NB4 (cell line): ENCODE measurements at regions not wholly inside any gene's neighbourhood (a gene's known extent, or its start where the extent isn't known, plus 50 kb on each side); places are given as distances from the start of the nearest gene placed in this dataset.

Experiments used
- DNase-seq: peaks from one replicate; pipeline ENCODE4 v3.0.0; 2010; ENCODE audit warnings: low read depth
- H3K4me3 ChIP-seq: one replicate; pipeline ENCODE4 v1.5.1; 2011; ENCODE audit warnings: mild to moderate bottlenecking, low read depth, low read length, moderate library complexity
- CTCF ChIP-seq: IDR thresholded peaks from one replicate; pipeline ENCODE4 v1.5.1; 2012; ENCODE audit warnings: low read depth, low read length
- MYC ChIP-seq: IDR thresholded peaks from 2 replicates; pipeline ENCODE4 v1.6.1; 2011; ENCODE audit warnings: low read depth, low read length
- POLR2A ChIP-seq: IDR thresholded peaks from 2 replicates; pipeline ENCODE4 v1.6.1; 2011; ENCODE audit warnings: mild to moderate bottlenecking; ENCODE audit not compliant: insufficient read length; ENCODE audit errors: extremely low read depth
- TF ChIP-seq, protein P1 (sequence below): IDR thresholded peaks from 2 replicates; pipeline ENCODE4 v1.6.1; 2011; ENCODE audit warnings: low read depth, low read length

GRCh38 chr11:130548491-130548833 lies 100.0 kb downstream of the ADAMTS15 start:
- no peak for TF ChIP-seq POLR2A
- TF ChIP-seq, protein P1, sequence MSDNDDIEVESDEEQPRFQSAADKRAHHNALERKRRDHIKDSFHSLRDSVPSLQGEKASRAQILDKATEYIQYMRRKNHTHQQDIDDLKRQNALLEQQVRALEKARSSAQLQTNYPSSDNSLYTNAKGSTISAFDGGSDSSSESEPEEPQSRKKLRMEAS = no peak
- TF ChIP-seq CTCF = no peak
- no peak for TF ChIP-seq MYC
- H3K4me3 ChIP-seq = no peak overlapping the region
- DNase-seq = no peak

DNA sequence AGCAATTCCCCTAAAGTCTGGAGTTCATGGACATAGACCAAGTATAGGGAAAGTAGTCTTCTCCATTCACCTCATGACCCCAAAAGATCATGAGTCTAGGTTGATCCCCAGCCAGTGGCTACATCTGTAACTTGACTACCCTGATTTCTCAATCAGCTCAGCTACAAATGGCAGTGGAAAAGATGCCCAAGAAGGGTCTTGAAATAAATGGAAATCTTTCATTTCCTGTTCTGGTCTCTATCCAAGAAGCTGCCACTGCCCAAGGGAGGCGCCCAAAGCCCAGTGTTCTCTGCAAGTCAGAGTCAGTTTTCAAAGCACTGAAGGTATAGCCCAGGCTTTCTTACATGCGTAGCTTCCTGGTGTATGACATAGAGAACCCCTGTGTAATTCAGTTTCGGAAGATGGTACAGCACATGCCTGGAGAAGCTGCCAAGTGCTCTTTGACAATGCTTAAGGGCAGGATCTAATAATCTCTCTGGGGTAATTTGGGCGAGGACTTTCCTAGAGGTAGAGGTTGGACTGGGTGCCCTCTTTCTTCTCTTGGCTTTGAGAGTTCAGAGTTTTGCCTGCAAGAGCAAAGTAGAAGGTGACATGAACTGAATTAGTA lies 101.1 kb downstream of the ADAMTS15 start:
- peak; percentile 14 for DNase-seq
- TF ChIP-seq MYC = no peak
- TF ChIP-seq CTCF = no peak
- TF ChIP-seq, protein P1 = no peak
- no peak for TF ChIP-seq POLR2A

DNA sequence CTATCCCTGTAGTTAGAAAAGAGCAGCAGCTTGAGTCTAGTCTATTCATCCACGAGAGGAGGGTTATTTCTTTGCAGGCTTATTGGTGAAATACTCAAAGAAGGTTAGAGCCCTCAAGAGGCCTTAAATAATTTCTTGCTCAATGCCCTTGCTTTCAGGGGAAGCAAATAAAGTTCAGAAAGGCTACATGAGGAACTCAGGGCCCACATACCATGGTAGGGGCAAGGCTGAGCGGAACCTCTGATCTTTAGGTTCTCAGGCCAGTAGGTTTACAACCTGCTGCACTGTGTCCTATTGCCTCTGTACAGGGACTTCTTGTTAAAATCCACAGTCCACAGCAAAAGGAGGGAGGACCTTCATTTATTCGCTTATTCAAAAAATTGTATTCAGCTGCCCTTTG lies 101.7 kb downstream of the ADAMTS15 start:
- no peak overlapping the region for H3K4me3 ChIP-seq
- DNase-seq = peak; percentile 19
- TF ChIP-seq CTCF = no peak
- TF ChIP-seq MYC = no peak
- TF ChIP-seq, protein P1 = no peak
- TF ChIP-seq POLR2A = no peak

More for the DNA sequence above, 101.1 kb downstream of the ADAMTS15 start:
- H3K4me3 ChIP-seq = no peak overlapping the region

DNA sequence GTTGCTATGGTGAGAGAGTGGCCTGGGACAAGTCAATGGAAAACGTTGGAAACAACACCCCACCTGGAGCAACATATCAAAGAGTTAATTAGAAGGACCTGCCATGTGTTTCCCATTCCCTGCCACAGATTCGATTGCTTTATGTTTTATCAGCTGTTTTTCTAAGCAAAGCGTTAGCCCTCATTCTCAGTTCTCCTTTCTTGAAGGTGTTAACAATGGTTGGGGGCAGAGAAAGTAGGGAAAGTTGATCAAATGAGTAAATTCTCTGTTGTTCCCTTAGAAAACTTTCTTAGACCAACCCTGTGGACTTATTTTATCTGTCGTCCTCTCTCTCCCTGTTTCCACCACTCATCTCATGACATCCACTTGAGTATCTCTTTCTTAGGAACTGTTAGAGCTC lies 102.5 kb downstream of the ADAMTS15 start:
- TF ChIP-seq CTCF (no peak), POLR2A (no peak), MYC (no peak)
- TF ChIP-seq, protein P1 = no peak
- no peak overlapping the region for H3K4me3 ChIP-seq
- DNase-seq = no peak

DNA sequence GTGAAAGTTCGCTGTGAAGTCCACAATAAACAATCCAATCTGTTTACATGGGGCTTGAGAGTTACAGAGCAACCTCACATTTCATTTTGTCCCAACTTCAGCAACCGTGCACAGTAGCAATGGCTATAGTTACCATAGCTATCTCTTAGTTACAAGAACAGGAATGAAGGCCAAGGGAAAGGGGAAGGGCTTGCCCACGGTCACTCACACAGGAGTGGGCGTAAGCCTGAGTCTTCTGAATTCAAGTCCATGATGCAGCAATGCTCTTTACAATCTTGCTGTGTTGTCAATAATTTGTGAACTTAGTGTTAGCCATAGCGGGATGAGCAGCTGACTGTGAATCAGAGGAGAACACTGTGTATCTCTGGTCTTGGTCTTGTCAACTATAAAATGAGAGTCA lies 102.9 kb downstream of the ADAMTS15 start:
- no peak for TF ChIP-seq POLR2A
- no peak for TF ChIP-seq CTCF
- TF ChIP-seq, protein P1 = no peak
- TF ChIP-seq MYC = no peak
- DNase-seq = no peak
- no peak overlapping the region for H3K4me3 ChIP-seq

- TF ChIP-seq, protein P1 = no peak
- no peak for TF ChIP-seq POLR2A
- TF ChIP-seq MYC = no peak
- no peak for TF ChIP-seq CTCF
- DNase-seq = no peak
Measured at GRCh38 chr11:130553306-130553705, 104.9 kb downstream of the ADAMTS15 start.

More at GRCh38 chr11:130553306-130553705, 104.9 kb downstream of the ADAMTS15 start:
- no peak overlapping the region for H3K4me3 ChIP-seq
